GM12875 (cell line): ENCODE measurements at regions not wholly inside any gene's neighbourhood (a gene's known extent, or its start where the extent isn't known, plus 50 kb on each side); places are given as distances from the start of the nearest gene placed in this dataset.

ENCODE experiments used
- H3K4me3 ChIP-seq: one replicate; pipeline ENCODE4 v1.5.1; 2011; ENCODE audit warnings: low read depth, low read length, control low read depth
- CTCF ChIP-seq: IDR thresholded peaks from 2 replicates; pipeline ENCODE4 v1.5.1; 2011; ENCODE audit warnings: low read depth, mild to moderate bottlenecking, control low read depth, inconsistent platforms, low read length, moderate library complexity, borderline replicate concordance; ENCODE audit not compliant: insufficient read depth

DNA sequence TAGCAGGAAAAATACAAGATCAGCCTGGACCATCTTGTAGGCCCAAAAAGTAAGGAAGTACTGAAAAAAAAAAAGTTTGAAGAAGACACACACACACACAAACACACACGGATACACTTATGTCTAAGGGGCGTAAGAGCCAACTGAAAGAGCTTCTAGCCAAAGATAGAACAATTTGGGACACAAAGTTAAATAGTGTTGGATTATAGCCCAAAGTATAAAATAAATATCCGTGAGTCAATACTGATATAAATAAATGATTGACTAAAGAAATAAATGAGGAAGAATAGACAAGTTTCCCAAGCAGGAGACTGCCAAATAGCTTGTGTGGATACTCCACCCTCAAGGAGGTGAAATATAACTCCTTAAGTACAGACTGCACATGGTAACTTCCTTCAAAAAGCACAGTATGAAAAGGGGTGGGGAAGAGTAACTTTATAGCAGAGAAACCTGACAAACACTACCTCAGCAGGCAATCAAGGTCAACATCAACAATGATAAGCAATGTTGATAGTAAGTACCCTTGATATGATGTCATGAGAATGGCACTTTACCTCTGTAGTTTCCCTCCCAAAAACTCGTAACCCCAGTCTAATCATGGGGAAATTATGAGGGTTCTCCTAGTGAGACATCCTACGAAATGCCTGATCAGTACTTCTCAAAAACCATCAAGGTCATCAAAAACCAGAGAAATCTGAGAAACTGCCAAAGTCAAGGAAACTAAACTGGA is 187.3 kb upstream of the ATP11B start:
- no peak overlapping the region for H3K4me3 ChIP-seq
- TF ChIP-seq CTCF: no peak

GRCh38 chr3:182606905-182607504 is 186.3 kb upstream of the ATP11B start:
- TF ChIP-seq CTCF: no peak
- H3K4me3 ChIP-seq: no peak overlapping the region

DNA sequence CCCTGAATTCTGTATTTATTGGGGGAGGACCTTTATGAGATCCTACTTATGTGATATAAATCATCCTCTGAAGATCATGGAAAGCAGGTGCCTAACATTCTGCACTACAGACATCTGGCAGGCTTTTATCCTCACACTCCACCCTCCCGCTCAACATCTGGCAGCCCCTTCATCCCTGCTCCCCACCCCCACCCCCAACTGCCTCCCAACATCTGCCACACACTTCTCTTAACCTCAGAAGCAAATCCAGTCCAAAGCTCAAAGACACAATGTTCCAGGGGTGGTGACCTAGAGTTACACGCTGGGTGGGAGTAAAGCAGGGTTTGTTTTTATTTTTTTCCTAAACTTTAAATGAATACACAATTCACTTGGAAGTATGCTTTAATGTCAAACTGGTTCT is 184.5 kb upstream of the ATP11B start:
- TF ChIP-seq CTCF: no peak
- H3K4me3 ChIP-seq: no peak overlapping the region

GRCh38 chr3:182609575-182610156 is 183.6 kb upstream of the ATP11B start:
- H3K4me3 ChIP-seq: no peak overlapping the region
- TF ChIP-seq CTCF: no peak

DNA sequence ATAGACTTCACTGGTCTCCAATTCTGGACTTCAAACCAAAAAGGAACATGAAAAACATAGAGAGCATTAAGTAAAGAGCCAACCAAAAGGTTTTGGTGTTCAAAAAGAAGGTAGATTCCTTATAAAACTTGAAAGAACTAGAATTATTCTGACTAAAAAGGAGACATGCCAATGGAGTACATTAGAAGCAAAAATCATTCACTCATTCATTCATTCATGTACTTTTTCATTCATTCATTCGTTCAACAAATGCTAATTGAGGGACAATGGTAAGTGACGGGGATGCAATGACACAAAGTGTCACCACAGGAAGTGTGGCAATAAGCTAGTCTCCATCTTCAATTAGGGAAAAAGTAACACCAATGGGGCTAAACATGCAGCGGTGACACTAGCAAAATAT is 181.0 kb upstream of the ATP11B start:
- no peak overlapping the region for H3K4me3 ChIP-seq
- TF ChIP-seq CTCF: no peak

GRCh38 chr3:182617500-182617899 is 175.8 kb upstream of the ATP11B start:
- no peak overlapping the region for H3K4me3 ChIP-seq
- no peak for TF ChIP-seq CTCF
